Esophagus (tissue), 2 donors: ENCODE measurements at regions not wholly inside any gene's neighbourhood (a gene's known extent, or its start where the extent isn't known, plus 50 kb on each side); places are given as distances from the start of the nearest gene placed in this dataset.
"Not testable (repeated sequence)": the region's sequence is repeated elsewhere in the genome, so short reads cannot be mapped to it uniquely, and the experiment has no call there.

Experiments
- H3K27ac ChIP-seq, 2 donors: one replicate each; pipeline ENCODE4 v1.5.1; 2013; ENCODE audit warnings: low read depth in 2 of 2, mild to moderate bottlenecking in 2 of 2, inconsistent platforms in 1 of 2, low read length in 1 of 2, moderate library complexity in 1 of 2
- H3K27me3 ChIP-seq, 2 donors: one replicate each; pipeline ENCODE4 v1.6.1; 2013; ENCODE audit warnings: low read length in 2 of 2, control low read depth in 1 of 2, mild to moderate bottlenecking in 1 of 2; ENCODE audit not compliant: insufficient read depth in 2 of 2, control insufficient read depth in 1 of 2
- H3K36me3 ChIP-seq, 2 donors: one replicate each; pipeline ENCODE4 v1.6.1; 2013; ENCODE audit warnings: low read length in 1 of 2; ENCODE audit not compliant: control insufficient read depth in 2 of 2, insufficient read depth in 2 of 2
- H3K4me1 ChIP-seq, 2 donors: one replicate each; pipeline ENCODE4 v1.6.1; 2013; ENCODE audit warnings: low read length in 1 of 2; ENCODE audit not compliant: control insufficient read depth in 2 of 2, insufficient read depth in 2 of 2
- H3K4me3 ChIP-seq, 2 donors: one replicate each; pipeline ENCODE4 v1.5.1; 2013; ENCODE audit warnings: low read length in 2 of 2, mild to moderate bottlenecking in 2 of 2, low read depth in 1 of 2, moderate library complexity in 1 of 2
- H3K9me3 ChIP-seq, 2 donors: one replicate each; pipeline ENCODE4 v1.6.1; 2013; ENCODE audit warnings: mild to moderate bottlenecking in 2 of 2, low read depth in 1 of 2, low read length in 1 of 2, moderate library complexity in 1 of 2; ENCODE audit not compliant: control insufficient read depth in 2 of 2, insufficient read depth in 1 of 2
- WGBS, 2 donors: extraction: QIAGEN DNeasy Blood & Tissue Kit; methylation state at CpG; one replicate each; pipeline ENCODE4 v1.1.7; 2013; 5-methylcytosine and 5-hydroxymethylcytosine counted together
- donor health status: healthy with polysubstance abuse.
- donor health status: Bipolar disorder and iron deficiency.

GRCh38 chr9:88596376-88596775 lies 61.4 kb downstream of the NXNL2 start:
- no peak overlapping the region for H3K27ac ChIP-seq
- H3K27me3 ChIP-seq, result no peaks in the 10 kb centered on the region
- no peak overlapping the region for H3K4me3 ChIP-seq
- no peaks in the 10 kb centered on the region for H3K9me3 ChIP-seq
- no peaks in the 10 kb centered on the region for H3K4me1 ChIP-seq
- H3K36me3 ChIP-seq, result no peaks in the 10 kb centered on the region
- WGBS, 2 donors, result 71 to 75% methylated on average over 5 of the region's 5 CpGs

- no peaks in the 10 kb centered on the region for H3K4me1 ChIP-seq
- H3K27ac ChIP-seq, result peak overlapping the region in 1 of 2 donors; percentile 83
- no peaks in the 10 kb centered on the region for H3K36me3 ChIP-seq
- H3K4me3 ChIP-seq, result no peak overlapping the region
- 63 to 78% methylated on average over 3 of the region's 3 CpGs for WGBS, 2 donors
- no peaks in the 10 kb centered on the region for H3K27me3 ChIP-seq
- H3K9me3 ChIP-seq, result no peaks in the 10 kb centered on the region
Observed at GRCh38 chr9:88604836-88605511, 70.0 kb downstream of the NXNL2 start.

GRCh38 chr9:88605512-88606362 lies 70.8 kb downstream of the NXNL2 start:
- H3K27me3 ChIP-seq, result no peaks in the 10 kb centered on the region
- H3K36me3 ChIP-seq, result no peaks in the 10 kb centered on the region
- H3K4me1 ChIP-seq, result no peaks in the 10 kb centered on the region
- 38 to 40% methylated on average over 8 of the region's 8 CpGs for WGBS, 2 donors
- no peak overlapping the region for H3K4me3 ChIP-seq
- H3K9me3 ChIP-seq, result no peaks in the 10 kb centered on the region
- peak overlapping the region; percentile 4 to 42 for H3K27ac ChIP-seq

- H3K36me3 ChIP-seq, result no peaks in the 10 kb centered on the region
- no peak overlapping the region for H3K4me3 ChIP-seq
- no peak overlapping the region for H3K27ac ChIP-seq
- H3K27me3 ChIP-seq, result no peaks in the 10 kb centered on the region
- WGBS, 2 donors, result 81 to 92% methylated on average over 3 of the region's 3 CpGs
- no peaks in the 10 kb centered on the region for H3K4me1 ChIP-seq
- no peaks in the 10 kb centered on the region for H3K9me3 ChIP-seq
Observed at GRCh38 chr9:88614359-88614758, 79.4 kb downstream of the NXNL2 start.

GRCh38 chr9:88623698-88624097 lies 88.7 kb downstream of the NXNL2 start:
- H3K36me3 ChIP-seq, result no peaks in the 10 kb centered on the region
- no peaks in the 10 kb centered on the region for H3K27me3 ChIP-seq
- H3K9me3 ChIP-seq, result no peaks in the 10 kb centered on the region
- no peak overlapping the region for H3K4me3 ChIP-seq
- H3K4me1 ChIP-seq, result no peaks in the 10 kb centered on the region
- no peak overlapping the region for H3K27ac ChIP-seq

- WGBS, 2 donors, result 76 to 82% methylated on average over 2 of the region's 2 CpGs
- Histone ChIP-seq H3K4me3 (no peak overlapping the region), H3K9me3 (no peaks in the 10 kb centered on the region), H3K36me3 (no peaks in the 10 kb centered on the region), H3K27me3 (no peaks in the 10 kb centered on the region), H3K4me1 (no peaks in the 10 kb centered on the region), H3K27ac (no peak overlapping the region)
Observed at GRCh38 chr9:88628114-88628513, 93.1 kb downstream of the NXNL2 start.

GRCh38 chr9:88628811-88629210 lies 93.8 kb downstream of the NXNL2 start:
- no peak overlapping the region for H3K27ac ChIP-seq
- H3K36me3 ChIP-seq, result no peaks in the 10 kb centered on the region
- H3K9me3 ChIP-seq, result no peaks in the 10 kb centered on the region
- H3K27me3 ChIP-seq, result no peaks in the 10 kb centered on the region
- no peak overlapping the region for H3K4me3 ChIP-seq
- H3K4me1 ChIP-seq, result no peaks in the 10 kb centered on the region

- H3K4me1 ChIP-seq, H3K27me3 ChIP-seq, H3K36me3 ChIP-seq, H3K27ac ChIP-seq, H3K9me3 ChIP-seq, H3K4me3 ChIP-seq: not testable (repeated sequence)
- WGBS, 2 donors, result 67 to 81% methylated on average over 3 of the region's 3 CpGs
Observed at GRCh38 chr9:88630574-88630973, 95.6 kb downstream of the NXNL2 start.

GRCh38 chr9:88635151-88635550 lies 100.2 kb downstream of the NXNL2 start:
- no peaks in the 10 kb centered on the region for H3K9me3 ChIP-seq
- no peaks in the 10 kb centered on the region for H3K4me1 ChIP-seq
- H3K36me3 ChIP-seq, result no peaks in the 10 kb centered on the region
- H3K4me3 ChIP-seq, result no peak overlapping the region
- H3K27ac ChIP-seq, result no peak overlapping the region
- no peaks in the 10 kb centered on the region for H3K27me3 ChIP-seq
